ENCODE measurements at regions not wholly inside any gene's neighbourhood (a gene's known extent, or its start where the extent isn't known, plus 50 kb on each side); places are given as distances from the start of the nearest gene placed in this dataset.
A peak's percentile ranks its signal among the peaks of the same experiment; 100 is the strongest.

- DNase-seq = no peak
These were observed 123.3 kb upstream of the THY1 start for GRCh38 chr11:119545978-119546915.

- no peak for DNase-seq
These were observed 117.6 kb upstream of the THY1 start for GRCh38 chr11:119540370-119541125.

GRCh38 chr11:119539583-119539982 lies 116.6 kb upstream of the THY1 start:
- no peak for DNase-seq

GRCh38 chr11:119538753-119539152 lies 115.8 kb upstream of the THY1 start:
- DNase-seq = no peak

- no peak for DNase-seq
These were observed 114.6 kb upstream of the THY1 start for GRCh38 chr11:119537306-119538253.

- no peak for DNase-seq
These were observed 113.8 kb upstream of the THY1 start for GRCh38 chr11:119536801-119537200.

- DNase-seq = peak; percentile 72 to 78
These were observed 111.2 kb upstream of the THY1 start for GRCh38 chr11:119533921-119534736.

- no peak for DNase-seq
These were observed 110.5 kb upstream of the THY1 start for GRCh38 chr11:119533462-119533861.

GRCh38 chr11:119532551-119532950 lies 109.6 kb upstream of the THY1 start:
- DNase-seq = no peak

- no peak for DNase-seq
These were observed 108.7 kb upstream of the THY1 start for GRCh38 chr11:119531623-119532022.

- no peak for DNase-seq
These were observed 108.1 kb upstream of the THY1 start for GRCh38 chr11:119531056-119531455.

GRCh38 chr11:119530509-119530908 lies 107.5 kb upstream of the THY1 start:
- DNase-seq = no peak

GRCh38 chr11:119529936-119530335 lies 107.0 kb upstream of the THY1 start:
- no peak for DNase-seq

- no peak for DNase-seq
These were observed 106.3 kb upstream of the THY1 start for GRCh38 chr11:119529063-119529845.

GRCh38 chr11:119525867-119526196 lies 102.9 kb upstream of the THY1 start:
- DNase-seq = no peak

GRCh38 chr11:119525180-119525866 lies 102.4 kb upstream of the THY1 start:
- no peak for DNase-seq

- DNase-seq = no peak
These were observed 100.7 kb upstream of the THY1 start for GRCh38 chr11:119523539-119524157.

- no peak for DNase-seq
These were observed 99.6 kb upstream of the THY1 start for GRCh38 chr11:119522609-119523008.

- no peak for DNase-seq
These were observed 98.6 kb upstream of the THY1 start for GRCh38 chr11:119521551-119521950.

GRCh38 chr11:119520966-119521365 lies 98.0 kb upstream of the THY1 start:
- no peak for DNase-seq
